HEK293T (cell line): ENCODE measurements at regions not wholly inside any gene's neighbourhood (a gene's known extent, or its start where the extent isn't known, plus 50 kb on each side); places are given as distances from the start of the nearest gene placed in this dataset.

Experiments
- BHLHE40 ChIP-seq: fragments of 450-650 bp; IDR thresholded peaks from 2 replicates; pipeline ENCODE4 v1.6.1; 2016; ENCODE audit warnings: mild to moderate bottlenecking, moderate library complexity, borderline replicate concordance
- FOXA1 ChIP-seq: fragments of 450-650 bp; IDR thresholded peaks from 2 replicates; pipeline ENCODE4 v1.6.1; 2016; ENCODE audit warnings: mild to moderate bottlenecking
- FOXM1 ChIP-seq: fragments of 450-650 bp; IDR thresholded peaks from 2 replicates; pipeline ENCODE4 v1.6.1; 2017; ENCODE audit warnings: mild to moderate bottlenecking, borderline replicate concordance
- HDGF ChIP-seq: fragments of 450-650 bp; IDR thresholded peaks from 2 replicates; pipeline ENCODE4 v1.6.1; 2017; ENCODE audit warnings: antibody characterized with exemption, borderline replicate concordance
- L3MBTL2 ChIP-seq: fragments of 450-650 bp; conservative IDR thresholded peaks from 2 replicates; pipeline ENCODE4 v1.6.1; 2016; ENCODE audit warnings: mild to moderate bottlenecking
- NFRKB ChIP-seq: fragments of 450-650 bp; IDR thresholded peaks from 2 replicates; pipeline ENCODE4 v1.6.1; 2016; ENCODE audit warnings: mild to moderate bottlenecking, moderate library complexity
- SUZ12 ChIP-seq: fragments of 450-650 bp; IDR thresholded peaks from 2 replicates; pipeline ENCODE4 v1.6.1; 2016; ENCODE audit warnings: mild to moderate bottlenecking
- TARDBP ChIP-seq: fragments of 450-650 bp; IDR thresholded peaks from 2 replicates; pipeline ENCODE4 v1.6.1; 2016
- ZNF384 ChIP-seq: fragments of 450-650 bp; IDR thresholded peaks from 2 replicates; pipeline ENCODE4 v1.6.1; 2016

DNA sequence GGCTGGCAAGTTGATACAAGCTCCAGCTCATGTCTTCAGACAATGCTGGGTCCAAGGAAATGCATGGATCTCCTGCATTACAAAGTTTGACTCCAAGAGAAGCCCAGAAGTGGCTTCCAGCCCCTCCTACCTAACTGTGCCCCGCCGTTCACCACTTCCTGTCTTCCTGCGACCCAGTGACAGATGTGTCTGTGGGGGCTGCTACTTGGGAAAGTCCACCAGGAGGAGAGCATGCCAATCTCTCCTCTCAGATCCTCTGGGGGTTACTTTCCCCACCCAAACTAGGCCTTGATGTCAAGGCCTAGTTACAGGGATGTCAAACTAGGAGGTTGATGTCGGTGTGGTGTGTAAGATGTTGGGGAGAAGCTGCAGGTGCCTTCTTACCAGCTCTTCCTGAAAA, 133.6 kb upstream of the RASGRP1 start:
- TF ChIP-seq TARDBP (no peak), FOXA1 (no peak), HDGF (no peak), SUZ12 (no peak), L3MBTL2 (no peak), ZNF384 (no peak), FOXM1 (no peak), BHLHE40 (no peak), NFRKB (no peak)
